ENCODE measurements at regions not wholly inside any gene's neighbourhood (a gene's known extent, or its start where the extent isn't known, plus 50 kb on each side); places are given as distances from the start of the nearest gene placed in this dataset.
"Not testable (repeated sequence)": the region's sequence is repeated elsewhere in the genome, so short reads cannot be mapped to it uniquely, and the experiment has no call there.

DNA sequence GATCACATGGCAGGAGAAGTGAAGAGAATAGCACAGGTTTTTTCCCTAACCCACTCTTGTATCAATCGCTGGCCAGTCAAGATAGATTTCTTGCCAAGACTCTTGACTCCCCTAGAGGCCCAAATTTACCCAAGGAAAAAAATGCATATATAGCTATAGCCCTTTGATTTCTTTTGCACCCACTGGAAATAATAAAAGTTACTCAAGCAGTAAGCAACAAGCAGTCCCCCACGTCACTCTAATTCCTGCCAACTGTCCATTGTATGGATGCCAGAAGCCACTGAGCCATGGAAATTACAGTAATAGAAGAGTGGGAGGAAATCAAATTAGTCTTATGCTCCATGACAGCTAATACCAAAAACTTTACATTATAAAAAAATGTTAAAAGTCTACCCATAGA lies 125.3 kb upstream of the SLC39A10 start:
- peaks cover 0 to 1% (median 0%) of the 10 kb centered on the region in 3 donors for H3K27me3 Mint-ChIP-seq (ENCODE audit: low read depth in 3 of 3)
- Histone ChIP-seq H2AFZ (ENCODE audit: insufficient read depth, low read depth, low read length, poor library complexity, severe bottlenecking) (peak overlapping the region; percentile 84), H3K27me3 (ENCODE audit: control insufficient read depth in 2 of 2, insufficient read depth in 2 of 2, low read length in 2 of 2) (no peaks in the 10 kb centered on the region), H3K4me1 (ENCODE audit: control insufficient read depth in 1 of 2, insufficient read depth in 2 of 2, low read length in 2 of 2) (peaks cover 37 to 47% of the 10 kb centered on the region in 2 donors), H3K4me2 (replicated peaks; ENCODE audit: extremely low read depth, low read length, poor library complexity, severe bottlenecking) (no peak overlapping the region), H3K27ac (ENCODE audit: low read depth in 1 of 2, low read length in 2 of 2) (no peak overlapping the region), H3K79me2 (ENCODE audit: insufficient read depth, low read length) (no peaks in the 10 kb centered on the region), H3K9me3 (replicated peaks in 1 of 2; ENCODE audit: control insufficient read depth in 1 of 2, insufficient read depth in 1 of 2, low read length in 2 of 2) (no peaks in the 10 kb centered on the region), H3K4me3 (replicated peaks in 1 of 3; ENCODE audit: low read depth in 2 of 3, low read length in 3 of 3) (no peak overlapping the region), H4K20me1 (ENCODE audit: insufficient read depth, low read length) (no peaks in the 10 kb centered on the region), H3K9ac (ENCODE audit: insufficient read depth, low read length, poor library complexity, severe bottlenecking) (no peak overlapping the region), H3K36me3 (replicated peaks in 1 of 2; ENCODE audit: control insufficient read depth in 1 of 2, insufficient read depth in 2 of 2, low read length in 2 of 2) (no peaks in the 10 kb centered on the region)
- no peak for DNase-seq
- H3K9me3 Mint-ChIP-seq: peaks cover 0 to 3% (median 0%) of the 10 kb centered on the region in 7 donors
- H3K27ac Mint-ChIP-seq: no peak overlapping the region
- TF ChIP-seq, protein P1, sequence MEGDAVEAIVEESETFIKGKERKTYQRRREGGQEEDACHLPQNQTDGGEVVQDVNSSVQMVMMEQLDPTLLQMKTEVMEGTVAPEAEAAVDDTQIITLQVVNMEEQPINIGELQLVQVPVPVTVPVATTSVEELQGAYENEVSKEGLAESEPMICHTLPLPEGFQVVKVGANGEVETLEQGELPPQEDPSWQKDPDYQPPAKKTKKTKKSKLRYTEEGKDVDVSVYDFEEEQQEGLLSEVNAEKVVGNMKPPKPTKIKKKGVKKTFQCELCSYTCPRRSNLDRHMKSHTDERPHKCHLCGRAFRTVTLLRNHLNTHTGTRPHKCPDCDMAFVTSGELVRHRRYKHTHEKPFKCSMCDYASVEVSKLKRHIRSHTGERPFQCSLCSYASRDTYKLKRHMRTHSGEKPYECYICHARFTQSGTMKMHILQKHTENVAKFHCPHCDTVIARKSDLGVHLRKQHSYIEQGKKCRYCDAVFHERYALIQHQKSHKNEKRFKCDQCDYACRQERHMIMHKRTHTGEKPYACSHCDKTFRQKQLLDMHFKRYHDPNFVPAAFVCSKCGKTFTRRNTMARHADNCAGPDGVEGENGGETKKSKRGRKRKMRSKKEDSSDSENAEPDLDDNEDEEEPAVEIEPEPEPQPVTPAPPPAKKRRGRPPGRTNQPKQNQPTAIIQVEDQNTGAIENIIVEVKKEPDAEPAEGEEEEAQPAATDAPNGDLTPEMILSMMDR (IDR thresholded peaks at IDR 0.05): no peak
- H3K36me3 Mint-ChIP-seq: no peaks in the 10 kb centered on the region
- H3K4me3 Mint-ChIP-seq: no peak overlapping the region
- 100% methylated on average over 1 of the region's 2 CpGs for WGBS (ENCODE audit: insufficient coverage)
- intact Hi-C loops (cut with micrococcal nuclease): no loop called here
- peaks cover 45% of the 10 kb centered on the region for H3K4me1 Mint-ChIP-seq

DNA sequence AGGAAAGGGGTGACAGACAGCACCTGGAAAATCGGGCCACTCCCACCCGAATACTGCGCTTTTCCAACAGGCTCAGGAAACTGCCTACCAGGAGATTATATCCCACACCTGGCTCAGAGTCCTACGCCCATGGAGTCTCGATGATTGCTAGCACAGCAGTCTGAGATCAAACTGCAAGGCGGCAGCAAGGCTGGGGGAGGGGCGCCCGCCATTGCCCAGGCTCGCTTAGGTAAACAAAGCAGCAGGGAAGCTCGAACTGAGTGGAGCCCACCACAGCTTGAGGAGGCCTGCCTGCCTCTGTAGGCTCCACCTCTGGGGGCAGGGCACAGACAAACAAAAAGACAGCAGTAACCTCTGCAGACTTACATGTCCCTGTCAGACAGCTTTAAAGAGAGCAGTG lies 133.8 kb upstream of the SLC39A10 start:
- H3K4me2 ChIP-seq (replicated peaks; ENCODE audit: extremely low read depth, low read length, poor library complexity, severe bottlenecking); H4K20me1 ChIP-seq (ENCODE audit: insufficient read depth, low read length); H3K27me3 Mint-ChIP-seq (ENCODE audit: low read depth in 3 of 3); H3K27ac ChIP-seq (ENCODE audit: low read depth in 1 of 2, low read length in 2 of 2); H3K9me3 Mint-ChIP-seq; H3K4me3 Mint-ChIP-seq; DNase-seq; H3K9ac ChIP-seq (ENCODE audit: insufficient read depth, low read length, poor library complexity, severe bottlenecking); H3K4me1 ChIP-seq (ENCODE audit: control insufficient read depth in 1 of 2, insufficient read depth in 2 of 2, low read length in 2 of 2); H3K4me3 ChIP-seq (replicated peaks in 1 of 3; ENCODE audit: low read depth in 2 of 3, low read length in 3 of 3); H3K36me3 ChIP-seq (replicated peaks in 1 of 2; ENCODE audit: control insufficient read depth in 1 of 2, insufficient read depth in 2 of 2, low read length in 2 of 2); H3K27me3 ChIP-seq (ENCODE audit: control insufficient read depth in 2 of 2, insufficient read depth in 2 of 2, low read length in 2 of 2); H3K4me1 Mint-ChIP-seq; H3K9me3 ChIP-seq (replicated peaks in 1 of 2; ENCODE audit: control insufficient read depth in 1 of 2, insufficient read depth in 1 of 2, low read length in 2 of 2); H3K79me2 ChIP-seq (ENCODE audit: insufficient read depth, low read length); H2AFZ ChIP-seq (ENCODE audit: insufficient read depth, low read depth, low read length, poor library complexity, severe bottlenecking); intact Hi-C loops (cut with micrococcal nuclease); H3K36me3 Mint-ChIP-seq; H3K27ac Mint-ChIP-seq: not testable (repeated sequence)
- WGBS (ENCODE audit: insufficient coverage): 92% methylated on average over 9 of the region's 10 CpGs

Measured in CD14-positive monocyte (primary cell).